ENCODE measurements at regions not wholly inside any gene's neighbourhood (a gene's known extent, or its start where the extent isn't known, plus 50 kb on each side); places are given as distances from the start of the nearest gene placed in this dataset.
"Not testable (repeated sequence)": the region's sequence is repeated elsewhere in the genome, so short reads cannot be mapped to it uniquely, and the experiment has no call there.

GRCh38 chrX:3806630-3807029 is 93.2 kb upstream of the PRKX start:
- Mint-ChIP-seq H3K27ac (no peak overlapping the region), H3K9me3 (no peaks in the 10 kb centered on the region), H3K27me3 (ENCODE audit: low read depth) (peaks cover 35% of the 10 kb centered on the region), H3K36me3 (no peaks in the 10 kb centered on the region), H3K4me3 (no peak overlapping the region), H3K4me1 (peaks cover 12% of the 10 kb centered on the region)
- DNase-seq (ENCODE audit: low spot score in 2 of 2, unreplicated experiment in 2 of 2), result no peak
- no peak for TF ChIP-seq CTCF (IDR thresholded peaks at IDR 0.05; ENCODE audit: unreplicated experiment)

- H3K4me1 Mint-ChIP-seq, result peaks cover 10% of the 10 kb centered on the region
- no peaks in the 10 kb centered on the region for H3K9me3 Mint-ChIP-seq
- no peak for TF ChIP-seq CTCF (IDR thresholded peaks at IDR 0.05; ENCODE audit: unreplicated experiment)
- H3K27me3 Mint-ChIP-seq (ENCODE audit: low read depth), result peaks cover 29% of the 10 kb centered on the region
- H3K4me3 Mint-ChIP-seq, result no peak overlapping the region
- H3K27ac Mint-ChIP-seq, result no peak overlapping the region
- no peak for DNase-seq (ENCODE audit: low spot score in 2 of 2, unreplicated experiment in 2 of 2)
- no peaks in the 10 kb centered on the region for H3K36me3 Mint-ChIP-seq
Observed at GRCh38 chrX:3803713-3804112, 90.3 kb upstream of the PRKX start.

- no peak for DNase-seq (ENCODE audit: low spot score in 2 of 2, unreplicated experiment in 2 of 2)
- H3K4me3 Mint-ChIP-seq, result no peak overlapping the region
- H3K36me3 Mint-ChIP-seq, result no peaks in the 10 kb centered on the region
- H3K4me1 Mint-ChIP-seq, result peaks cover 10% of the 10 kb centered on the region
- H3K27me3 Mint-ChIP-seq (ENCODE audit: low read depth), result peaks cover 25% of the 10 kb centered on the region
- H3K9me3 Mint-ChIP-seq, result no peaks in the 10 kb centered on the region
- H3K27ac Mint-ChIP-seq, result no peak overlapping the region
- no peak for TF ChIP-seq CTCF (IDR thresholded peaks at IDR 0.05; ENCODE audit: unreplicated experiment)
Observed at GRCh38 chrX:3803305-3803704, 89.9 kb upstream of the PRKX start.

- H3K27ac Mint-ChIP-seq; H3K27me3 Mint-ChIP-seq (ENCODE audit: low read depth); H3K9me3 Mint-ChIP-seq; H3K4me1 Mint-ChIP-seq; DNase-seq (ENCODE audit: low spot score in 2 of 2, unreplicated experiment in 2 of 2); H3K36me3 Mint-ChIP-seq; H3K4me3 Mint-ChIP-seq: not testable (repeated sequence)
Observed at GRCh38 chrX:3795411-3795810, 82.0 kb upstream of the PRKX start.

GRCh38 chrX:3791449-3791848 is 78.0 kb upstream of the PRKX start:
- H3K4me3 Mint-ChIP-seq, result no peak overlapping the region
- no peak for DNase-seq (ENCODE audit: low spot score in 2 of 2, unreplicated experiment in 2 of 2)
- no peaks in the 10 kb centered on the region for H3K9me3 Mint-ChIP-seq
- H3K27me3 Mint-ChIP-seq (ENCODE audit: low read depth), result peaks cover 2% of the 10 kb centered on the region
- H3K36me3 Mint-ChIP-seq, result no peaks in the 10 kb centered on the region
- TF ChIP-seq CTCF (IDR thresholded peaks at IDR 0.05; ENCODE audit: unreplicated experiment), result no peak
- H3K4me1 Mint-ChIP-seq, result peaks cover 25% of the 10 kb centered on the region
- H3K27ac Mint-ChIP-seq, result no peak overlapping the region

GRCh38 chrX:3788494-3789233 is 75.2 kb upstream of the PRKX start:
- peaks cover 5% of the 10 kb centered on the region for H3K36me3 Mint-ChIP-seq
- H3K4me1 Mint-ChIP-seq, result peaks cover 25% of the 10 kb centered on the region
- H3K9me3 Mint-ChIP-seq, result peaks cover 10% of the 10 kb centered on the region
- H3K27ac Mint-ChIP-seq, result peak overlapping the region; percentile 87
- no peak for TF ChIP-seq CTCF (IDR thresholded peaks at IDR 0.05; ENCODE audit: unreplicated experiment)
- peaks cover 2% of the 10 kb centered on the region for H3K27me3 Mint-ChIP-seq (ENCODE audit: low read depth)
- peak overlapping the region; percentile 64 for H3K4me3 Mint-ChIP-seq
- no peak for DNase-seq (ENCODE audit: low spot score in 2 of 2, unreplicated experiment in 2 of 2)
